ENCODE measurements at regions not wholly inside any gene's neighbourhood (a gene's known extent, or its start where the extent isn't known, plus 50 kb on each side); places are given as distances from the start of the nearest gene placed in this dataset.

DNA sequence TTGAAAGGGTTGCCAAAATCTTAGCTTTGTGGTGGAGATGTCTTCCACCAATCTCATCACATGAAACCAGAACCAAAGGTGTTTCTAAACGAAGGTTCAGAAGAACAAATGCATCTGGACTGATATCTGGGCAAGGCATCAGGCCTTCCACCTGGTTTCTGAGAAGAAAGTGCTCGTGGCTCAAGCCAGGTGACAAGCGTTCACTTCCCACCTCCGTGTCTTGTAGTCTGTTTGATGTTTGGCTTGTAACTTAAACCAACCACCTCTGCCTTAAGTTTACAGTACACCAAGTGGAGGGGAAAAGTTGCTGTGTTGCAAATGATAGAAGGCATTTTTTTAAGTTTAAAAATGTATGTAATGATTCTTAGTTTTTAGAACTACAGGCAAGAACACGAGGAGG, 66.9 kb upstream of the MAP3K7 start:
- Histone ChIP-seq H3K36me3 (no peaks in the 10 kb centered on the region), H3K9me3 (no peaks in the 10 kb centered on the region), H3K4me3 (no peak overlapping the region), H3K27me3 (no peaks in the 10 kb centered on the region), H3K27ac (no peak overlapping the region), H3K4me1 (no peaks in the 10 kb centered on the region)
- intact Hi-C loops (cut with DNase I): no loop called here
- 43% methylated on average over 5 of the region's 5 CpGs for WGBS (ENCODE audit: insufficient coverage, low coverage, low lambda C conversion rate, missing lambda C conversion rate)
- ATAC-seq (no peak), DNase-seq (no peak)
- no peak for TF ChIP-seq POLR2A (IDR thresholded peaks at IDR 0.05)
- TF ChIP-seq, protein P1, sequence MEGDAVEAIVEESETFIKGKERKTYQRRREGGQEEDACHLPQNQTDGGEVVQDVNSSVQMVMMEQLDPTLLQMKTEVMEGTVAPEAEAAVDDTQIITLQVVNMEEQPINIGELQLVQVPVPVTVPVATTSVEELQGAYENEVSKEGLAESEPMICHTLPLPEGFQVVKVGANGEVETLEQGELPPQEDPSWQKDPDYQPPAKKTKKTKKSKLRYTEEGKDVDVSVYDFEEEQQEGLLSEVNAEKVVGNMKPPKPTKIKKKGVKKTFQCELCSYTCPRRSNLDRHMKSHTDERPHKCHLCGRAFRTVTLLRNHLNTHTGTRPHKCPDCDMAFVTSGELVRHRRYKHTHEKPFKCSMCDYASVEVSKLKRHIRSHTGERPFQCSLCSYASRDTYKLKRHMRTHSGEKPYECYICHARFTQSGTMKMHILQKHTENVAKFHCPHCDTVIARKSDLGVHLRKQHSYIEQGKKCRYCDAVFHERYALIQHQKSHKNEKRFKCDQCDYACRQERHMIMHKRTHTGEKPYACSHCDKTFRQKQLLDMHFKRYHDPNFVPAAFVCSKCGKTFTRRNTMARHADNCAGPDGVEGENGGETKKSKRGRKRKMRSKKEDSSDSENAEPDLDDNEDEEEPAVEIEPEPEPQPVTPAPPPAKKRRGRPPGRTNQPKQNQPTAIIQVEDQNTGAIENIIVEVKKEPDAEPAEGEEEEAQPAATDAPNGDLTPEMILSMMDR (IDR thresholded peaks at IDR 0.05): no peak

DNA sequence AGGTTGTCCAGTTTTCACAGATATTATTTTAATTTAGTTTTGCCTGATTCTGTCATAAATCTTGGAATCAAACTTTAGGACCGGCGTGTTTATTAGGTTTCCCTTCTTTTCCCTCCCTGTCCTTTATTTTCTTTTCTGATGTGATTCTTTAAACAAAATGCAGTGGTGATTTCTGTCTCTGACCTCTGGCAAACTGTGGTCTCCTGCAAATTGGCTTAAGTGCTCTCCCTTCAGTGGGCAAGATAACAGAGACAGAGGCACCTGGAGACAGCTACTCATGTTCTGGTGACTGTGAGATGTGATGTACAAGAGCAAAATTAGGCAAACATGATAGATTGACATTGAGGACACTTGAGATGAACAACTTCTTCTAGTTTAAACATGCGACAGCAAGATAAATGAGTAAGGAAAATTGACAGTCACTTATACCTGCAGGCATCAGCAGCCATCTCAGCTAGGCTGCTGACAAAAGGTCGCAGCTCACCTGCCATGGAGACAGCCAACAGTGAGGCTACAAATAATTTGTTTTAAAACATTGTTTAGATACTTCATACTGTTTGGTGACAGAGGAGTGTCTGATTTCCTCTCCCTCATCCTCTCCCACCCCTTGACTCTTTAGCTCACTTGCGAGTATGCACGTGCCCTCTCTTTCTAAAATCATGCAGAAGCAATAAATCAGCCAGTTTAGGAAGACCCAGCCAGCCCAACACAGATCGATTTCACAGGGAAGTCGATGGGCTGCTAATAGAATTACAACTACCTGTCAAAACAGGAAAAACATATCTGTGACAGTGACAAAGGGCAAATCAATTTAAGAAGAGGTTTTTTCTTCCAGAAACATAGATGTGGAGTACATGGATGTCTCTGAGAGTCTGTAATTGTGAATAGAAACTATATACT, 63.4 kb upstream of the MAP3K7 start:
- intact Hi-C loops (cut with DNase I): no loop called here
- no peaks in the 10 kb centered on the region for H3K36me3 ChIP-seq
- H3K27ac ChIP-seq: no peak overlapping the region
- H3K9me3 ChIP-seq: no peaks in the 10 kb centered on the region
- TF ChIP-seq POLR2A (IDR thresholded peaks at IDR 0.05): no peak
- TF ChIP-seq, protein P1 (IDR thresholded peaks at IDR 0.05): no peak
- H3K4me3 ChIP-seq: no peak overlapping the region
- DNase-seq (no peak), ATAC-seq (no peak)
- H3K4me1 ChIP-seq: no peaks in the 10 kb centered on the region
- 47% methylated on average over 8 of the region's 8 CpGs for WGBS (ENCODE audit: insufficient coverage, low coverage, low lambda C conversion rate, missing lambda C conversion rate)
- no peaks in the 10 kb centered on the region for H3K27me3 ChIP-seq

DNA sequence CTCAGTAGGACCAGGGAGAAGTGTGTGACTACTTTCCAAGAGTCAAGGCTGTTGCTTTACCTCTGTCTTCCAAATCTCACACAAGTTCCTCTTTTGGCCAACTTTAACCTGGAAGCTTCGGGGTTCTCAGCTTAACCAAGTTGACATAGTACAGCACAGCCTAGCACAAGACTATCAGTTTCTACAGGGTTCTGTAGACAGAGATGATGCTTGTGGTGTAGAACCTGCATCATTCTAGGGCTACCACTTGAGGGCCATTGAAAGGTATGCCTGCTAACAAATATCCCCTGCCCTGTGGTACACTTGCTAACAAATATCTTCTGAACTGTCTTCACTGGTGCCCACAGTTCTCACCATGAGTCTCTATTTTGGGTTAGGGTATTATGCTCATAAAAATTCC, 62.0 kb upstream of the MAP3K7 start:
- Histone ChIP-seq H3K27me3 (no peaks in the 10 kb centered on the region), H3K9me3 (no peaks in the 10 kb centered on the region), H3K27ac (no peak overlapping the region), H3K4me1 (no peaks in the 10 kb centered on the region), H3K4me3 (no peak overlapping the region), H3K36me3 (no peaks in the 10 kb centered on the region)
- TF ChIP-seq, protein P1 (IDR thresholded peaks at IDR 0.05): no peak
- TF ChIP-seq POLR2A (IDR thresholded peaks at IDR 0.05): no peak
- DNase-seq (no peak), ATAC-seq (no peak)
- intact Hi-C loops (cut with DNase I): no loop called here
- no CpG with 5 or more reads among the region's 1 CpG for WGBS (ENCODE audit: insufficient coverage, low coverage, low lambda C conversion rate, missing lambda C conversion rate)

DNA sequence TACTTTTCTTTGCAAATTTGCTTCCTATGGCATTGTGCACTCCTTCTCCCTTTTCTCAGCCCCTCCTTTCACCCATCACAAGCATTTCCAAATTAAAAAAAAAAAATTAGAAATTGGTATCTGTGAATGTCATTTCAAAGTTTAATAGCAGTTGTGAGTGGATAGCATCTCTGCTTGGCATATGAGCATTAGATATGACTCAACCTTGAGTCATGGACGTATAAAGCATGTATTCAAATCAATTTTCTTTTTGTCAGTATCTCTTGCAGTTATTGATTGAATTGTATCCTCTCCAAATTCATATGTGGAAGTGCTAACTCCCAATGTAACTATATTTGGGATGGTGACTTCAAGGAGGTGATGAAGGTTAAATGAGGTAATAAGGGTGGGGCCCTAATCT, 60.1 kb upstream of the MAP3K7 start:
- H3K9me3 ChIP-seq: no peaks in the 10 kb centered on the region
- H3K36me3 ChIP-seq: no peaks in the 10 kb centered on the region
- no peak for DNase-seq
- WGBS (ENCODE audit: insufficient coverage, low coverage, low lambda C conversion rate, missing lambda C conversion rate): 40% methylated on average over 1 of the region's 1 CpG
- TF ChIP-seq POLR2A (IDR thresholded peaks at IDR 0.05): no peak
- no peaks in the 10 kb centered on the region for H3K27me3 ChIP-seq
- H3K4me3 ChIP-seq: no peak overlapping the region
- H3K4me1 ChIP-seq: no peaks in the 10 kb centered on the region
- intact Hi-C loops (cut with DNase I): no loop called here
- H3K27ac ChIP-seq: no peak overlapping the region
- ATAC-seq: no peak

DNA sequence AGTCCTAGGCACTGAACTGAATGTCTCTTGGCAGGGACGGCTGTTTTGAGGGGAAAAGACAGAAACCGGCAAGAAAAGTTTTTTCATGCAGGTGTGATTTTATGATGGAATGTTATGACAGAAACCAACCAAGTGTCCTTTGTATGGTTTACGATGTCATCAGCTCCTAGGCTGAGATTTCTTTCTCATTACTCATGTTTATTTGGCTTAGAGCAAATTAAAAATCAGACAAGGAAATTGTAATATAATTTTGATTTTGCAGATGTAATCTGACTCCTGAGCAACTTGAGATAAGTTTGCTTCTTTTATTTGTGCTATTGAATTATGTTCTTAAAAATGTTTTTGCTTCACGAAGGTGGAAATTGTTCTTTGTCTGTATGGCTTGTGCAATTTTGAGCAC, 58.8 kb upstream of the MAP3K7 start:
- Histone ChIP-seq H3K27ac (no peak overlapping the region), H3K36me3 (no peaks in the 10 kb centered on the region), H3K9me3 (no peaks in the 10 kb centered on the region), H3K27me3 (no peaks in the 10 kb centered on the region), H3K4me1 (no peaks in the 10 kb centered on the region), H3K4me3 (no peak overlapping the region)
- ATAC-seq: no peak
- no peak for DNase-seq
- WGBS (ENCODE audit: insufficient coverage, low coverage, low lambda C conversion rate, missing lambda C conversion rate): 67% methylated on average over 4 of the region's 4 CpGs
- TF ChIP-seq POLR2A (IDR thresholded peaks at IDR 0.05): no peak
- TF ChIP-seq, protein P1 (IDR thresholded peaks at IDR 0.05): no peak
- intact Hi-C loops (cut with DNase I): no loop called here
